Thoracic aorta (tissue), 2 donors: ENCODE measurements at regions not wholly inside any gene's neighbourhood (a gene's known extent, or its start where the extent isn't known, plus 50 kb on each side); places are given as distances from the start of the nearest gene placed in this dataset.
"Not testable (repeated sequence)": the region's sequence is repeated elsewhere in the genome, so short reads cannot be mapped to it uniquely, and the experiment has no call there.

Experiments
- ATAC-seq: fragments of 150-250 bp; one replicate; pipeline ENCODE4 v1.8.0; 2017; ENCODE audit warnings: low read depth; ENCODE audit not compliant: insufficient number of reproducible peaks, low FRiP score
- DNase-seq: peaks from one replicate; pipeline ENCODE4 v3.0.0-alpha.2; 2020; ENCODE audit warnings: low spot score
- H3K27ac ChIP-seq, 2 donors: fragments of 200-600 bp; sonication (generic); 1 replicate in 1 of 2; 2 replicates in 1 of 2; pipeline ENCODE4 v1.5.1; 2016; ENCODE audit warnings: mild to moderate bottlenecking in 2 of 2, moderate library complexity in 2 of 2
- H3K27me3 ChIP-seq: fragments of 200-600 bp; sonication (generic); replicated peaks from 2 replicates; pipeline ENCODE4 v1.6.0; 2016; ENCODE audit warnings: mild to moderate bottlenecking; ENCODE audit not compliant: insufficient read depth
- H3K36me3 ChIP-seq: fragments of 200-600 bp; sonication (generic); one replicate; pipeline ENCODE4 v1.5.1; 2016
- H3K4me1 ChIP-seq, 2 donors: fragments of 200-600 bp; sonication (generic); 1 replicate in 1 of 2; 2 replicates in 1 of 2; pipeline versions ENCODE4 v1.5.1 to v1.6.0; 2016; ENCODE audit warnings: low read depth in 2 of 2, mild to moderate bottlenecking in 1 of 2; ENCODE audit not compliant: control insufficient read depth in 1 of 2
- H3K4me3 ChIP-seq: fragments of 200-600 bp; sonication (generic); 2 replicates; pipeline ENCODE4 v1.5.1; 2016; ENCODE audit warnings: mild to moderate bottlenecking
- H3K9me3 ChIP-seq: fragments of 200-600 bp; sonication (generic); 2 replicates; pipeline ENCODE4 v1.5.1; 2016
- CTCF ChIP-seq: fragments of 200-600 bp; sonication (generic); IDR thresholded peaks from one replicate; pipeline ENCODE4 v1.5.1; 2019; ENCODE audit warnings: antibody characterized with exemption

- no peak for TF ChIP-seq CTCF
- H3K36me3 ChIP-seq, result no peaks in the 10 kb centered on the region
- ATAC-seq, result no peak
These were observed 143.4 kb upstream of the MVB12B start for GRCh38 chr9:126183266-126183665.

GRCh38 chr9:126190994-126191393, 135.6 kb upstream of the MVB12B start:
- not testable (repeated sequence) for H3K4me3 ChIP-seq, ATAC-seq, H3K4me1 ChIP-seq, H3K36me3 ChIP-seq, H3K9me3 ChIP-seq, H3K27me3 ChIP-seq, H3K27ac ChIP-seq, DNase-seq

More at GRCh38 chr9:126183266-126183665, 143.4 kb upstream of the MVB12B start:
- DNase-seq, result no peak
- no peak overlapping the region for H3K4me3 ChIP-seq
- H3K27me3 ChIP-seq, result no peaks in the 10 kb centered on the region
- no peaks in the 10 kb centered on the region for H3K9me3 ChIP-seq
- H3K4me1 ChIP-seq, result no peaks in the 10 kb centered on the region
- no peak overlapping the region for H3K27ac ChIP-seq

GRCh38 chr9:126198854-126199253, 127.8 kb upstream of the MVB12B start:
- Histone ChIP-seq H3K4me3 (no peak overlapping the region), H3K4me1 (no peaks in the 10 kb centered on the region), H3K9me3 (no peaks in the 10 kb centered on the region), H3K27me3 (peaks cover 7% of the 10 kb centered on the region), H3K27ac (no peak overlapping the region), H3K36me3 (no peaks in the 10 kb centered on the region)
- ATAC-seq (no peak), DNase-seq (no peak)
- no peak for TF ChIP-seq CTCF

GRCh38 chr9:126203313-126203712, 123.3 kb upstream of the MVB12B start:
- H3K27me3 ChIP-seq, result no peaks in the 10 kb centered on the region
- H3K9me3 ChIP-seq, result no peaks in the 10 kb centered on the region
- no peak overlapping the region for H3K27ac ChIP-seq
- H3K36me3 ChIP-seq, result no peaks in the 10 kb centered on the region
- no peaks in the 10 kb centered on the region for H3K4me1 ChIP-seq
- TF ChIP-seq CTCF, result no peak
- ATAC-seq, result no peak
- DNase-seq, result no peak
- no peak overlapping the region for H3K4me3 ChIP-seq

GRCh38 chr9:126204197-126204596, 122.4 kb upstream of the MVB12B start:
- Histone ChIP-seq H3K27ac (no peak overlapping the region), H3K4me3 (no peak overlapping the region), H3K9me3 (no peaks in the 10 kb centered on the region), H3K4me1 (no peaks in the 10 kb centered on the region), H3K36me3 (no peaks in the 10 kb centered on the region), H3K27me3 (no peaks in the 10 kb centered on the region)
- no peak for TF ChIP-seq CTCF
- no peak for DNase-seq
- no peak for ATAC-seq

GRCh38 chr9:126204708-126205225, 121.9 kb upstream of the MVB12B start:
- Histone ChIP-seq H3K36me3 (no peaks in the 10 kb centered on the region), H3K27me3 (no peaks in the 10 kb centered on the region), H3K27ac (no peak overlapping the region), H3K9me3 (no peaks in the 10 kb centered on the region), H3K4me1 (no peaks in the 10 kb centered on the region), H3K4me3 (no peak overlapping the region)
- ATAC-seq, result no peak
- no peak for DNase-seq
- TF ChIP-seq CTCF, result no peak
